Ovary (tissue), 7 donors: ENCODE measurements at regions not wholly inside any gene's neighbourhood (a gene's known extent, or its start where the extent isn't known, plus 50 kb on each side); places are given as distances from the start of the nearest gene placed in this dataset.

ENCODE experiments used
- DNase-seq, 5 donors: peaks; one replicate each; pipeline ENCODE4 v3.0.0-alpha.2; 2019 to 2020
- H3K27ac ChIP-seq, 2 donors: fragments of 200-600 bp; one replicate each; pipeline versions ENCODE4 v1.5.1 to v1.8.0; 2019 to 2022
- H3K27me3 ChIP-seq: fragments of 200-600 bp; one replicate; pipeline ENCODE4 v1.8.0; 2022
- H3K36me3 ChIP-seq: fragments of 200-600 bp; sonication (generic); one replicate; pipeline ENCODE4 v1.5.1; 2019
- H3K4me1 ChIP-seq: one replicate; pipeline ENCODE4 v1.8.1; 2013; ENCODE audit warnings: mild to moderate bottlenecking, moderate library complexity; ENCODE audit not compliant: insufficient read depth
- H3K4me3 ChIP-seq: fragments of 200-600 bp; sonication (generic); one replicate; pipeline ENCODE4 v1.5.1; 2017
- H3K9me3 ChIP-seq, 2 donors: fragments of 200-600 bp in 1 of 2; sonication (generic) in 1 of 2; one replicate each; pipeline versions ENCODE4 v1.5.1 to v1.8.1; 2013 to 2019; ENCODE audit warnings: mild to moderate bottlenecking in 1 of 2, moderate library complexity in 1 of 2
- EP300 ChIP-seq: sonication (generic); formaldehyde crosslinking; IDR thresholded peaks from one replicate; pipeline ENCODE4 v1.6.1; 2017; ENCODE audit warnings: antibody characterized with exemption
- POLR2A ChIP-seq: fragments of 450-650 bp; IDR thresholded peaks from one replicate; pipeline ENCODE4 v1.6.1; 2017; ENCODE audit warnings: antibody characterized with exemption, mild to moderate bottlenecking, moderate library complexity
- WGBS, 3 donors: extraction: QIAGEN DNeasy Blood & Tissue Kit in 1 of 3; methylation state at CpG; one replicate each; pipeline versions ENCODE4 v1.1.5 to v1.1.7; 2013 to 2017; 5-methylcytosine and 5-hydroxymethylcytosine counted together
- intact Hi-C, 4 donors: fragments of 100-400 bp; cut with DNase I; formaldehyde crosslinking; loops; one replicate each; pipeline versions ENCODE4 v1.11.0 to v1.15.1; 2022 to 2023
- TF ChIP-seq, protein P1 (sequence below), 3 donors: fragments of 450-650 bp in 2 of 3; fragments of 200-600 bp in 1 of 3; IDR thresholded peaks; one replicate each; pipeline versions ENCODE4 v1.5.1 to v1.8.0; 2016 to 2022; ENCODE audit warnings: antibody characterized with exemption in 3 of 3, mild to moderate bottlenecking in 1 of 3
- donor health status: DM: no; HTN: no; CAD: no; lungs with moderate emphysema.
- donor health status: DM: no; HTN: no; CAD: no.
- donor health status: Bipolar disorder and iron deficiency.
- donor health status: DM: no; HTN: no; CAD: no.
- donor health status: DM: yes; HTN: yes; CAD: no.

- Histone ChIP-seq H3K9me3 (no peaks in the 10 kb centered on the region), H3K27ac (no peak overlapping the region), H3K36me3 (no peaks in the 10 kb centered on the region), H3K4me3 (no peak overlapping the region), H3K27me3 (no peaks in the 10 kb centered on the region), H3K4me1 (no peaks in the 10 kb centered on the region)
- intact Hi-C loops, result no loop called here
- no peak for TF ChIP-seq EP300
- TF ChIP-seq, protein P1, sequence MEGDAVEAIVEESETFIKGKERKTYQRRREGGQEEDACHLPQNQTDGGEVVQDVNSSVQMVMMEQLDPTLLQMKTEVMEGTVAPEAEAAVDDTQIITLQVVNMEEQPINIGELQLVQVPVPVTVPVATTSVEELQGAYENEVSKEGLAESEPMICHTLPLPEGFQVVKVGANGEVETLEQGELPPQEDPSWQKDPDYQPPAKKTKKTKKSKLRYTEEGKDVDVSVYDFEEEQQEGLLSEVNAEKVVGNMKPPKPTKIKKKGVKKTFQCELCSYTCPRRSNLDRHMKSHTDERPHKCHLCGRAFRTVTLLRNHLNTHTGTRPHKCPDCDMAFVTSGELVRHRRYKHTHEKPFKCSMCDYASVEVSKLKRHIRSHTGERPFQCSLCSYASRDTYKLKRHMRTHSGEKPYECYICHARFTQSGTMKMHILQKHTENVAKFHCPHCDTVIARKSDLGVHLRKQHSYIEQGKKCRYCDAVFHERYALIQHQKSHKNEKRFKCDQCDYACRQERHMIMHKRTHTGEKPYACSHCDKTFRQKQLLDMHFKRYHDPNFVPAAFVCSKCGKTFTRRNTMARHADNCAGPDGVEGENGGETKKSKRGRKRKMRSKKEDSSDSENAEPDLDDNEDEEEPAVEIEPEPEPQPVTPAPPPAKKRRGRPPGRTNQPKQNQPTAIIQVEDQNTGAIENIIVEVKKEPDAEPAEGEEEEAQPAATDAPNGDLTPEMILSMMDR (IDR thresholded peaks at IDR 0.05), result no peak
- no peak for TF ChIP-seq POLR2A
- no peak for DNase-seq
- WGBS, 3 donors, result 56 to 72% (median 60%) methylated on average over 4 of the region's 4 CpGs
Observed at GRCh38 chr13:26839682-26840081, 79.1 kb upstream of the GPR12 start.

- no peak for TF ChIP-seq EP300
- TF ChIP-seq, protein P1 (IDR thresholded peaks at IDR 0.05), result no peak
- TF ChIP-seq POLR2A, result no peak
- 57 to 63% (median 63%) methylated on average over 2 of the region's 2 CpGs for WGBS, 3 donors
- Histone ChIP-seq H3K27me3 (no peaks in the 10 kb centered on the region), H3K4me1 (no peaks in the 10 kb centered on the region), H3K4me3 (no peak overlapping the region), H3K36me3 (no peaks in the 10 kb centered on the region), H3K9me3 (no peaks in the 10 kb centered on the region), H3K27ac (no peak overlapping the region)
- DNase-seq, result no peak
- intact Hi-C loops, result no loop called here
Observed at GRCh38 chr13:26838821-26839220, 78.2 kb upstream of the GPR12 start.

- intact Hi-C loops, result no loop called here
- WGBS, 3 donors, result 73 to 84% (median 75%) methylated on average over 6 of the region's 6 CpGs
- no peaks in the 10 kb centered on the region for H3K4me1 ChIP-seq
- H3K9me3 ChIP-seq, result no peaks in the 10 kb centered on the region
- H3K36me3 ChIP-seq, result no peaks in the 10 kb centered on the region
- H3K27ac ChIP-seq, result no peak overlapping the region
- H3K27me3 ChIP-seq, result no peaks in the 10 kb centered on the region
- no peak overlapping the region for H3K4me3 ChIP-seq
- DNase-seq, result no peak
- TF ChIP-seq EP300, result no peak
- TF ChIP-seq, protein P1 (IDR thresholded peaks at IDR 0.05), result no peak
- TF ChIP-seq POLR2A, result no peak
Observed at GRCh38 chr13:26837997-26838396, 77.4 kb upstream of the GPR12 start.

- TF ChIP-seq, protein P1 (IDR thresholded peaks at IDR 0.05), result no peak
- TF ChIP-seq EP300, result no peak
- TF ChIP-seq POLR2A, result no peak
- Histone ChIP-seq H3K27ac (no peak overlapping the region), H3K9me3 (no peaks in the 10 kb centered on the region), H3K4me3 (no peak overlapping the region), H3K4me1 (no peaks in the 10 kb centered on the region), H3K27me3 (no peaks in the 10 kb centered on the region), H3K36me3 (no peaks in the 10 kb centered on the region)
- intact Hi-C loops, result no loop called here
- no peak for DNase-seq
- WGBS, 3 donors, result 82 to 95% (median 82%) methylated on average over 3 of the region's 3 CpGs
Observed at GRCh38 chr13:26837102-26837501, 76.5 kb upstream of the GPR12 start.

GRCh38 chr13:26836626-26837025 is 76.0 kb upstream of the GPR12 start:
- H3K27me3 ChIP-seq, result no peaks in the 10 kb centered on the region
- intact Hi-C loops, result no loop called here
- no peak for DNase-seq

More at GRCh38 chr13:26836626-26837025, 76.0 kb upstream of the GPR12 start:
- TF ChIP-seq, protein P1 (IDR thresholded peaks at IDR 0.05), result no peak
- TF ChIP-seq POLR2A (no peak), EP300 (no peak)
- Histone ChIP-seq H3K4me3 (no peak overlapping the region), H3K4me1 (no peaks in the 10 kb centered on the region), H3K9me3 (no peaks in the 10 kb centered on the region), H3K27ac (no peak overlapping the region), H3K36me3 (no peaks in the 10 kb centered on the region)
